Fibroblast of villous mesenchyme (primary cell): ENCODE measurements at regions not wholly inside any gene's neighbourhood (a gene's known extent, or its start where the extent isn't known, plus 50 kb on each side); places are given as distances from the start of the nearest gene placed in this dataset.

Experiments used
- DNase-seq: peaks from one replicate; pipeline ENCODE4 v3.0.0-alpha.2; 2010; ENCODE audit warnings: low read depth
- H3K4me3 ChIP-seq: 2 replicates; pipeline ENCODE4 v1.5.1; 2011; ENCODE audit warnings: low read depth, mild to moderate bottlenecking, low read length
- CTCF ChIP-seq: IDR thresholded peaks from 2 replicates; pipeline ENCODE4 v1.5.1; 2012; ENCODE audit warnings: low read depth, mild to moderate bottlenecking, low read length; ENCODE audit not compliant: insufficient read depth

DNA sequence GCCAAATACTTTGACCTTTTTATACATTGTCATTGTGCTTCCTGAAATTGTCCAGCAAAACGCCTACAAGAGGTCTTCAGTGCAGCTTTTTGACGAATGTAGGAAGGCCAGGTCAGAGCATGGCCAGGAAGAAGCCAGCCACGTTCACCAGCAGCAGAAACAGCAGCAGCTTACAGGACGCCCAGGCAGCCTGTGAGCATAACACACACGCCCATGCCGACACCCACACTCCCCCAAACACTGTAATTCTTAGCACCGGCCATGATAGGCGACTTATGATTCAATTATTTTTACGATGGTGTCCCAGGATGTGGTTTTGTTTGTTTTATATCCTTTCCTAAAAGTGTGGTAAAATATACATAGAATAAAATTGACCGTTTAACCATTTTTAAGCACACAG lies 249.1 kb upstream of the SALL3 start:
- DNase-seq: no peak

DNA sequence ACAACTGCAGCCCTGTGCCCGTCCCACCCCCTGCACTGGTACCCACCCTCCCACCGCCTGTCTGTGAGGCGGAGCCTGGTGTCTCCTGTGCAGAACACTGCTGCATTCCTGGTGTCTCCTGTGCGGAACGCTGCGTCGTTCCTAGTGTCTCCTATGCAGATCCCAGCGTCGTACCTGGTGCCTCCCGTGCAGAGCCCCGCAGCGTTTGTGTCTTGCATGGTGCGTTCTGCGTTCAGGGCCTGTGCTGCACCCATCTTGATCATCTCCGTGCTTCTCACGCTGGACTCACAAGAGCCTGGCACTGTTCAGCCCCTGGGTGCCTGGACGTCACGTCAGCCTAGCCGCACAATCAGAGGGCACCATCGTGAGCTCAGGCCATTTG lies 248.6 kb upstream of the SALL3 start:
- DNase-seq: no peak
- H3K4me3 ChIP-seq: no peak overlapping the region
- TF ChIP-seq CTCF: no peak

More for the DNA sequence above, 249.1 kb upstream of the SALL3 start:
- H3K4me3 ChIP-seq: no peak overlapping the region
- no peak for TF ChIP-seq CTCF

DNA sequence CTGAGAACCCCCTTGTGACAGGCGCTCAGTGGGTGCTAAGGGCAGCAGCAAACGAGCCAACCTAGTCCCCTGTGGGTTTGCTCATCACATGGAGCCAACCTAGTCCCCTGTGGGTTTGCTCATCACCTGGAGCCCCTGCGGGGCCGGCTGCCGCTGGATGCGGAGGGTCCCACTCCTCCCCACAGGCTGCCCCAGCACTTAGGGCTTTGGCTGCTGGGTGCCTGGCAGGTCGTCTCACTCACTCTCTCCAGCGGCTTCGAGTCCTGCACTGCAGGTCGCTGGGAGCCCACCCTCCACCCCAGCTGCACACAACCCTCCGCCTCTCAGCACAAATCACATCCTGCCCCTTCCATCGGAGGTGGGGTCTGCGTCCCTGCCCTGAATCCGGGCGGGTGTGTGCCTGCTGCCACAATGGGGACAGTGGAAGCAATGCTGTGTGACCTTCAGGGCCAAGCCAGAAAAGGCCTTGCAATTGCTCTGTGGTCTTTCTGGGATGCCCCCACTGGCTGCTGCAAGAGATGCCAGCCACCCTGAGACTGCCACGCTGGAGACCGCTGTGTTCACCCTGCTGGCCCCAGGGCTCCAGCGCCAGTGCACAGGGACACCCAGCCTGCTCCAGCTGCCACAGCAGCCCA lies 248.1 kb upstream of the SALL3 start:
- no peak overlapping the region for H3K4me3 ChIP-seq
- no peak for TF ChIP-seq CTCF

DNA sequence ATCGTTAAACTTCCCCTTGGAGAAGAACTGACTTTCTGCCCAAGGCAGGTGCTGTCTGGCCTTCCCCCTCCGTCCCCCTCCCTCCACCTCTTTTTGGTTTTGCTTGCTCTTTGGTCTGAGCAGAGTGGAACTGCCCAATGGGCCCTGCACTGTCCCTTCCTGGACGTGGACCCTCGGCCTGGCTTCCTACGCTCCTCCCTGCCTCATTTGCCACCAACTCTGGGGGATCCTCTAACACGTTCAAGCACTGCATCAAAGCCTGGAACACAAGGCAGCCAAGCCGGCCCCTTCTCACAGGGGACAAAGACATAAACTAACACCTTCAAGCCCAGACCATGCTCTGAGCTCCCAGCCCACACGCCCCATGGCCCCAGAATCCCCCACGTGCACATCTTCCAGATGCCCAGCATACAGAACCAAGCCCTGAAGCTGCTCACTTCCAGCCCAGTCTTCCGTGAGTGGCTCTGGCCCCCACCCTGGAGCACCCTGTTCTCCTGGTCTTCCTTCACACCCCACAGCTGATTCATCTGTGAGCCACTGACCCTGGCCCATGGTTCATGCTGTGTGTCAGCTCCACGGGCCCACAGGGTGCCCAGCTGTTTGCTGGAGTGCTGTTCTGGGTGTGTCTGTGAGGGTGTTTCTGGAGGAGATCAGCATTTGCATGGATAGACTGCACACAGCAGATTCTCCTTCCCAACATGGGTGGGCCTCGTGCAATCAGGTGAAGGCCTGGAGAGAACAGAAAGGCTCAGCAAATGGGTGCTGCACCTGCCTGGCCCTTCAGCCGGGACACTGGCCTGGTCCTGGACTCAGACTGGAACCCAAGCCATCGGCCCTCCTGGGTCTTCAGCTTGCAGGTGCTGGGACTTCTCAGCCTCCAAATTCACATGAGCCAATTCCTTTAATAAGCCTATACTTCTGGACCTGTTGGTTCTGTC lies 247.1 kb upstream of the SALL3 start:
- no peak for TF ChIP-seq CTCF
- no peak for DNase-seq
- H3K4me3 ChIP-seq: no peak overlapping the region

More for the DNA sequence above, 248.1 kb upstream of the SALL3 start:
- DNase-seq: no peak

DNA sequence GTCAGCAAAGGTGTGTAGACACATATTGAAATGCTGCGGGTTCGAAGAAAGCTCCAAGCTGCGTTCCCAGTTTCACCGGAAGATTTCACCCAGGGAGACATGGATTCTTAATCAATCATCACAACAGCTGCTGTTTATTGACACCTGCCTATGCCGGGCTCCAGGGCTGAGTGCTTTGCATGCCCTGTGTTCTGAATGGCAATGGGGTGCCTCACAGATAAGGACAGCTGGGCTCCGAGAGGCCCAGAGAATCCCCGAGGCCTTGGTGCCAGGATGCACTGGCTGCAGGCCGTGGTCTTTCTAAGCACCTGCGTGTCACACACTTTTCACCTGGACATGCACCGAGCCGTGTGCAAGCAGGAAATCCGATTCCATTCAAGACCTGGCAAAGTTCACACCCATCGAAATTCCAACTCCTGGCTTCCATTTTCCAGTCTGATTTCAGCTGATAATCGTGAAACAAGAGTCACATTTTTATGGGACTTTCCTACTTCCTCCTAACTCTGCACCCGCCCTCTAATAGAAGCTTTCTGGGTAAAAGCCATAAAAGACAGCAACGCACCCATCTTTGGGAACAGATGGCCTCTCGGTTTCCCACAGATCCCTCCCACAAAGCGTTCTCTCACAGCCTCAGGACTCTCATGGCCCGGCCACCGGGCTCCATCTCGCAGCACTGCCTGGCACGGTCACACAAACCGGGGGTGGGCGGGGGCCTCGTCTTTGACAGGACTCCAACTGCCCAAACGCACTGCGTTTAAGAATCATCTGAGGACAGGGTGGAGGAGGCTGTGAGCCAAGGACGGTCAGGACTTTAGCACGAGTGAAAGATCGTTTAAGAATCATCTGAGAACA lies 245.6 kb upstream of the SALL3 start:
- DNase-seq: no peak
- no peak overlapping the region for H3K4me3 ChIP-seq
- TF ChIP-seq CTCF: no peak

DNA sequence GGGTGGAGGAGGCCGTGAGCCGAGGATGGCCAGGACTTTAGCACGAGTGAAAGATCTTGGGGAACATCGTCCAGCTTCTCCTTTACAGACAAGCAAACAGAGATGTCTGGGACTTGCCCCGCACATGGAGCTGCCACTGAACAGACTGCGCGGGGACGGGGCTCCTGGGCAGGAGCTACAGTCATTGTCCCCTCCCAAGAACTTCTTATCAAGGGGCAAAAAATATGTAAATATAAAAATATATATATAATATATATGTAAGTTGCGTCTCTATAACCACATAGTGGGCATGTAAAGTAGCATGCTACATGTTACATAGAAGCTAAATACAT lies 245.0 kb upstream of the SALL3 start:
- no peak for TF ChIP-seq CTCF
- DNase-seq: no peak

More for the DNA sequence above, 245.0 kb upstream of the SALL3 start:
- no peak overlapping the region for H3K4me3 ChIP-seq
